GM19468 (cell line): ENCODE measurements at regions not wholly inside any gene's neighbourhood (a gene's known extent, or its start where the extent isn't known, plus 50 kb on each side); places are given as distances from the start of the nearest gene placed in this dataset.

ENCODE experiments used
- ATAC-seq: cut with Tn5 transposase; IDR thresholded peaks from one replicate; pipeline ENCODE4 v1.9.1; 2021; ENCODE audit warnings: mild to moderate bottlenecking, moderate library complexity, moderate number of reproducible peaks; ENCODE audit not compliant: unreplicated experiment; ENCODE audit errors: extremely low read depth

DNA sequence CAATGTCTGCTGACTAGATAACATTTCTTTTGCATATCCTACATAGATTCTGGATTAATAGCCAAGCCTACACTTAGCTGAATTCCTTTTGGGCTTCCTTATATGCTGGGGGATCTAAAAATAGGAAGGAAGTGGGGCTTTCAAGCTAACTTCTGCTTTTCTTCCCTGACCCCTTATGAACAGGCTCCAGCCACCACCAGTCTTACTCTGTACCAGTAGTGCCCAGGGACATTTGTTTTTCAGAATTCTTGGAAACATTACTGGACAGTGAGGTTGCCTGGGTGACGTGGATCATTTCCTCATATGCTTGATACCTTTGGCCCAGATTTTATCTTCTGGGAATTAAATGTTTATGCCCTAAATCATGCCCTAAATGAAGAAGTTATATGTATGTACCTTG, 55.9 kb upstream of the SRRM4 start:
- ATAC-seq, result no peak

DNA sequence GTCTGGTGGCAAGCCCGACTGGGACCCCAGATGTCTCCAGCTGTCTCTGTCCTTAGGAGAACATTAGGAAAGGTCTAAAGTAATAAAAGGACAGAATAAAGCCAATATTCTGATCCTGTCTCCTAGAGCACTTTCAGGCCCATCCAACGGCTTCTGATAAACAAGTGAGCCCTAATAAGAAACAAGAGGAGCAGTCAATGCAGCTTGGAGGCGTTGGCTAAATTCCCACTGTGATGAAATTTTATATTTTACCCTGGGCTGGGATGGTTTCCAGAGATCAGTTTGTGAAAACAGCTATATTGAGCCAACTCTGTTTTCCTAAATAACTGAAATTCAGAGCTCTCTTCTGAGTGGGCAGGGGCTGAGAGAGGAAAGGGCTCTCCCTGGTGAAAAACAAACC, 55.5 kb upstream of the SRRM4 start:
- no peak for ATAC-seq
